ENCODE measurements at regions not wholly inside any gene's neighbourhood (a gene's known extent, or its start where the extent isn't known, plus 50 kb on each side); places are given as distances from the start of the nearest gene placed in this dataset.

- Histone ChIP-seq H3K36me3 (ENCODE audit: control insufficient read depth, insufficient read depth, low read length) (no peaks in the 10 kb centered on the region), H3K27ac (ENCODE audit: extremely low read depth, low read depth, low read length) (no peak overlapping the region), H3K9me1 (ENCODE audit: control insufficient read depth, insufficient read depth, low read length) (no peaks in the 10 kb centered on the region), H4K20me1 (replicated peaks; ENCODE audit: control insufficient read depth, insufficient read depth, low read length) (no peaks in the 10 kb centered on the region), H3K27me3 (ENCODE audit: control insufficient read depth in 2 of 2, insufficient read depth in 2 of 2, low read length in 2 of 2) (no peaks in the 10 kb centered on the region; a peak in 1 of 5 replicates), H3K9ac (ENCODE audit: insufficient read depth in 1 of 2, low read depth in 2 of 2, low read length in 2 of 2) (no peak overlapping the region), H3K9me3 (replicated peaks; ENCODE audit: control insufficient read depth, insufficient read depth, low read depth, low read length) (no peaks in the 10 kb centered on the region), H3K4me3 (no peak overlapping the region), H3K4me1 (replicated peaks in 1 of 2; ENCODE audit: control insufficient read depth in 2 of 2, insufficient read depth in 2 of 2, low read length in 2 of 2) (no peaks in the 10 kb centered on the region), H3K79me2 (ENCODE audit: control insufficient read depth, insufficient read depth, low read length) (no peaks in the 10 kb centered on the region), H2AFZ (ENCODE audit: low read depth, low read length) (no peak overlapping the region), H3K4me2 (ENCODE audit: insufficient read depth, low read length) (no peak overlapping the region)
- 0% methylated on average over 3 of the region's 3 CpGs for WGBS (ENCODE audit: insufficient coverage, low coverage, missing lambda C conversion rate)
- TF ChIP-seq ZNF512 (tag; IDR thresholded peaks at IDR 0.05) = no peak
- no peak for TF ChIP-seq MAX (CRISPR knock-in tag; IDR thresholded peaks at IDR 0.05)
- no peak for ATAC-seq
- ChIA-PET CTCF (ENCODE audit: low intra/inter-chr PET ratio) (no interaction called here), POLR2A (no interaction called here)
- no peak for FAIRE-seq
- in situ Hi-C loops (cut with MboI) = no loop called here
- DNase-seq (ENCODE audit: extremely low read depth in 1 of 4, low spot score in 3 of 4) = no peak
- BruUV-seq (replicated peaks) = no TSS peak
- intact Hi-C loops (cut with micrococcal nuclease) = no loop called here
Observed at GRCh38 chr18:63046375-63046774, 273.2 kb downstream of the BCL2 start.

GRCh38 chr18:63043516-63043915 lies 276.1 kb downstream of the BCL2 start:
- no peak overlapping the region for H3K4me3 ChIP-seq
- intact Hi-C loops (cut with micrococcal nuclease) (no loop called here), in situ Hi-C loops (cut with MboI) (no loop called here)
- H3K9me1 ChIP-seq (ENCODE audit: control insufficient read depth, insufficient read depth, low read length) = no peaks in the 10 kb centered on the region
- H3K27ac ChIP-seq (ENCODE audit: extremely low read depth, low read depth, low read length) = no peak overlapping the region
- no TSS peak for BruUV-seq (replicated peaks)
- 5% methylated on average over 2 of the region's 5 CpGs for WGBS (ENCODE audit: insufficient coverage, low coverage, missing lambda C conversion rate)
- H3K79me2 ChIP-seq (ENCODE audit: control insufficient read depth, insufficient read depth, low read length) = no peaks in the 10 kb centered on the region
- no peak for ATAC-seq
- H3K27me3 ChIP-seq (ENCODE audit: control insufficient read depth in 2 of 2, insufficient read depth in 2 of 2, low read length in 2 of 2) = peaks cover 0 to 5% of the 10 kb centered on the region in 2 experiments; a peak in 2 of 5 replicates
- no peak for TF ChIP-seq ZNF384 (IDR thresholded peaks at IDR 0.05; ENCODE audit: low read depth, low read length)
- no peak for TF ChIP-seq CEBPG (CRISPR knock-in tag; IDR thresholded peaks at IDR 0.05)
- no peak for TF ChIP-seq CEBPG (tag; conservative IDR thresholded peaks at IDR 0.05 in 1 of 2, IDR thresholded peaks at IDR 0.05 in 1 of 2)
- no peak for TF ChIP-seq HDAC1 (IDR thresholded peaks at IDR 0.05)
- TF ChIP-seq ZBTB8A (IDR thresholded peaks at IDR 0.05; ENCODE audit: partially characterized antibody) = no peak
- H3K36me3 ChIP-seq (ENCODE audit: control insufficient read depth, insufficient read depth, low read length) = no peaks in the 10 kb centered on the region
- DNase-seq (ENCODE audit: extremely low read depth in 1 of 4, low spot score in 3 of 4) = no peak
- no peak overlapping the region for H3K9ac ChIP-seq (ENCODE audit: insufficient read depth in 1 of 2, low read depth in 2 of 2, low read length in 2 of 2)
- ChIA-PET CTCF (ENCODE audit: low intra/inter-chr PET ratio) (no interaction called here), POLR2A (no interaction called here)
- H3K9me3 ChIP-seq (replicated peaks; ENCODE audit: control insufficient read depth, insufficient read depth, low read depth, low read length) = no peaks in the 10 kb centered on the region
- no peak for FAIRE-seq
- no peaks in the 10 kb centered on the region for H4K20me1 ChIP-seq (replicated peaks; ENCODE audit: control insufficient read depth, insufficient read depth, low read length)
- H3K4me2 ChIP-seq (ENCODE audit: insufficient read depth, low read length) = no peak overlapping the region
- no peaks in the 10 kb centered on the region for H3K4me1 ChIP-seq (replicated peaks in 1 of 2; ENCODE audit: control insufficient read depth in 2 of 2, insufficient read depth in 2 of 2, low read length in 2 of 2)
- H2AFZ ChIP-seq (ENCODE audit: low read depth, low read length) = no peak overlapping the region
